Choroid plexus epithelial cell (primary cell): ENCODE measurements at regions not wholly inside any gene's neighbourhood (a gene's known extent, or its start where the extent isn't known, plus 50 kb on each side); places are given as distances from the start of the nearest gene placed in this dataset.
A peak's percentile ranks its signal among the peaks of the same experiment; 100 is the strongest.

ENCODE experiments used
- DNase-seq: peaks from one replicate; pipeline ENCODE4 v3.0.0-alpha.2; 2010; ENCODE audit warnings: low read depth
- H3K4me3 ChIP-seq: 2 replicates; pipeline ENCODE4 v1.5.1; 2011; ENCODE audit warnings: low read depth, mild to moderate bottlenecking, control low read depth, low read length, moderate library complexity
- CTCF ChIP-seq: conservative IDR thresholded peaks from 2 replicates; pipeline ENCODE4 v1.5.1; 2011; ENCODE audit warnings: low read depth, mild to moderate bottlenecking, control low read depth, inconsistent platforms, low read length, moderate library complexity

GRCh38 chr20:36091561-36092397 lies 62.8 kb upstream of the EPB41L1 start:
- peak overlapping the region; percentile 64 for H3K4me3 ChIP-seq
- no peak for DNase-seq

GRCh38 chr20:36092398-36093024 lies 62.0 kb upstream of the EPB41L1 start:
- no peak for TF ChIP-seq CTCF
- H3K4me3 ChIP-seq: peak overlapping the region; percentile 64
- no peak for DNase-seq

More at GRCh38 chr20:36091561-36092397, 62.8 kb upstream of the EPB41L1 start:
- TF ChIP-seq CTCF: no peak

GRCh38 chr20:36093025-36093803 lies 61.3 kb upstream of the EPB41L1 start:
- TF ChIP-seq CTCF: no peak
- DNase-seq: peak; percentile 43

GRCh38 chr20:36093804-36094145 lies 60.8 kb upstream of the EPB41L1 start:
- DNase-seq: no peak
- TF ChIP-seq CTCF: no peak
- H3K4me3 ChIP-seq: peak overlapping the region; percentile 64

More at GRCh38 chr20:36093025-36093803, 61.3 kb upstream of the EPB41L1 start:
- H3K4me3 ChIP-seq: peak overlapping the region; percentile 64

GRCh38 chr20:36094497-36094896 lies 60.0 kb upstream of the EPB41L1 start:
- no peak for TF ChIP-seq CTCF
- DNase-seq: no peak
- peak overlapping the region; percentile 29 for H3K4me3 ChIP-seq

- H3K4me3 ChIP-seq: no peak overlapping the region
- TF ChIP-seq CTCF: no peak
- no peak for DNase-seq
These were observed 58.1 kb upstream of the EPB41L1 start for GRCh38 chr20:36096435-36096834.
